Activated T-helper 1 cell treated with Interleukin-2 at 50 U/mL for 16 hours (primary cell): ENCODE measurements at regions not wholly inside any gene's neighbourhood (a gene's known extent, or its start where the extent isn't known, plus 50 kb on each side); places are given as distances from the start of the nearest gene placed in this dataset.
"Not testable (repeated sequence)": the region's sequence is repeated elsewhere in the genome, so short reads cannot be mapped to it uniquely, and the experiment has no call there.

Experiments
- DNase-seq: peaks from one replicate; pipeline ENCODE4 v3.0.0-alpha.2; 2020; ENCODE audit warnings: low read depth

- no peak for DNase-seq
These were observed 302.7 kb downstream of the SFMBT2 start for GRCh38 chr10:7108141-7108540.

GRCh38 chr10:7107285-7107684 lies 303.5 kb downstream of the SFMBT2 start:
- DNase-seq, result no peak

GRCh38 chr10:7104379-7104778 lies 306.5 kb downstream of the SFMBT2 start:
- not testable (repeated sequence) for DNase-seq

- DNase-seq, result no peak
These were observed 308.1 kb downstream of the SFMBT2 start for GRCh38 chr10:7102557-7103349.

GRCh38 chr10:7102084-7102483 lies 308.8 kb downstream of the SFMBT2 start:
- DNase-seq, result no peak

GRCh38 chr10:7101451-7101850 lies 309.4 kb downstream of the SFMBT2 start:
- DNase-seq, result no peak

- no peak for DNase-seq
These were observed 310.7 kb downstream of the SFMBT2 start for GRCh38 chr10:7100032-7100702.

- DNase-seq, result no peak
These were observed 312.6 kb downstream of the SFMBT2 start for GRCh38 chr10:7098160-7098762.

GRCh38 chr10:7094781-7095180 lies 316.1 kb downstream of the SFMBT2 start:
- DNase-seq, result no peak

- no peak for DNase-seq
These were observed 317.5 kb downstream of the SFMBT2 start for GRCh38 chr10:7093368-7093767.

GRCh38 chr10:7092603-7093002 lies 318.2 kb downstream of the SFMBT2 start:
- no peak for DNase-seq

GRCh38 chr10:7090529-7090928 lies 320.3 kb downstream of the SFMBT2 start:
- no peak for DNase-seq

- no peak for DNase-seq
These were observed 324.8 kb downstream of the SFMBT2 start for GRCh38 chr10:7085913-7086589.

- no peak for DNase-seq
These were observed 325.5 kb downstream of the SFMBT2 start for GRCh38 chr10:7085147-7085912.

GRCh38 chr10:7084280-7085005 lies 326.4 kb downstream of the SFMBT2 start:
- no peak for DNase-seq

GRCh38 chr10:7082967-7083366 lies 327.9 kb downstream of the SFMBT2 start:
- DNase-seq, result no peak

GRCh38 chr10:7077880-7078279 lies 333.0 kb downstream of the SFMBT2 start:
- no peak for DNase-seq

- DNase-seq, result no peak
These were observed 335.0 kb downstream of the SFMBT2 start for GRCh38 chr10:7075851-7076250.

GRCh38 chr10:7075110-7075509 lies 335.7 kb downstream of the SFMBT2 start:
- no peak for DNase-seq

GRCh38 chr10:7071421-7071820 lies 339.4 kb downstream of the SFMBT2 start:
- DNase-seq, result no peak

GRCh38 chr10:7070950-7071349 lies 339.9 kb downstream of the SFMBT2 start:
- DNase-seq, result no peak
